Heart left ventricle (tissue), 16 donors: ENCODE measurements at regions not wholly inside any gene's neighbourhood (a gene's known extent, or its start where the extent isn't known, plus 50 kb on each side); places are given as distances from the start of the nearest gene placed in this dataset.

ENCODE experiments used
- ATAC-seq, 4 donors: fragments of 200-7000 bp; cut with Tn5 transposase; one replicate each; pipeline ENCODE4 v1.9.1; 2020 to 2022; ENCODE audit warnings: moderate library complexity in 4 of 4, mild to moderate bottlenecking in 3 of 4, moderate number of reproducible peaks in 1 of 4
- DNase-seq, 5 donors: peaks; one replicate each; pipeline ENCODE4 v3.0.0-alpha.2; 2020
- H3K27ac ChIP-seq, 12 donors: fragments of 200-600 bp; sonication (generic) in 4 of 12; one replicate each; pipeline versions ENCODE4 v1.5.0 to v1.8.0; 2016 to 2022; ENCODE audit warnings: mild to moderate bottlenecking in 2 of 12
- H3K27me3 ChIP-seq, 9 donors: fragments of 200-600 bp; sonication (generic) in 2 of 9; one replicate each; pipeline versions ENCODE4 v1.5.1 to v1.8.0; 2016 to 2022; ENCODE audit warnings: mild to moderate bottlenecking in 3 of 9
- H3K36me3 ChIP-seq, 9 donors: fragments of 200-600 bp; sonication (generic) in 2 of 9; one replicate each; pipeline versions ENCODE4 v1.5.0 to v1.8.0; 2018 to 2022; ENCODE audit warnings: mild to moderate bottlenecking in 2 of 9
- H3K4me1 ChIP-seq, 12 donors: fragments of 200-600 bp; sonication (generic) in 4 of 12; one replicate each; pipeline versions ENCODE4 v1.5.0 to v1.8.0; 2016 to 2022; ENCODE audit warnings: mild to moderate bottlenecking in 3 of 12
- H3K4me3 ChIP-seq, 12 donors: fragments of 200-600 bp; sonication (generic) in 4 of 12; one replicate each; pipeline versions ENCODE4 v1.5.0 to v1.8.0; 2017 to 2022; ENCODE audit warnings: mild to moderate bottlenecking in 9 of 12, moderate library complexity in 4 of 12
- H3K9me3 ChIP-seq, 12 donors: fragments of 200-600 bp; sonication (generic) in 4 of 12; one replicate each; pipeline versions ENCODE4 v1.5.0 to v1.8.0; 2016 to 2022; ENCODE audit warnings: mild to moderate bottlenecking in 1 of 12
- CTCF ChIP-seq, 12 donors: fragments of 200-600 bp; sonication (generic) in 4 of 12; IDR thresholded peaks; one replicate each; pipeline versions ENCODE4 v1.5.0 to v1.8.0; 2018 to 2022; ENCODE audit warnings: antibody characterized with exemption in 12 of 12, mild to moderate bottlenecking in 5 of 12
- POLR2A ChIP-seq, 2 donors: fragments of 450-650 bp; IDR thresholded peaks; one replicate each; pipeline ENCODE4 v1.6.1; 2017; ENCODE audit warnings: antibody characterized with exemption in 2 of 2, mild to moderate bottlenecking in 2 of 2, moderate library complexity in 2 of 2
- WGBS, 4 donors: extraction: QIAGEN DNeasy Blood & Tissue Kit in 2 of 4; methylation state at CpG; one replicate each; pipeline versions ENCODE4 v1.1.5 to v1.1.7; 2013 to 2018; 5-methylcytosine and 5-hydroxymethylcytosine counted together
- intact Hi-C, 10 donors: fragments of 100-400 bp; cut with DNase I; formaldehyde crosslinking; loops; one replicate each; pipeline versions ENCODE4 v1.11.1 to v1.14.2; 2022
- donor health status: ischemic (EF 13 %, LVEDD 7.1; RV severe dilation, severe dysfunction).
- donor health status: healthy with polysubstance abuse.
- donor health status: DM: no; HTN: yes; CAD: no.
- donor health status: DM: no; HTN: no; CAD: no.
- donor health status: ischemic (EF 25% LVEDD 6.9; RV normal size, moderate dysfunction).
- donor health status: ischemic (EF 25% LVEDD 5.7; RV mildly dilated, moderate dysfunction).
- donor health status: healthy.
- donor health status: DM: yes; HTN: yes; CAD: no.
- donor health status: ischemic (EF 35%, LVEDD 5.7; RV mildly dilated, moderate dysfunction).
- donor health status: nonischemic (EF 11% LVEDD 7.7; RV severe dilation, severe dysfunction).
- donor health status: DM: yes; HTN: yes; CAD: no.
- donor health status: PGD.
- donor health status: ischemic (EF 29% LVEDD 5.4; RV normal size, mild dysfunction).
- donor health status: nonischemic (EF 23%, LVEDD 6.1; RV moderate dilation, normal function).

- no peak for TF ChIP-seq POLR2A (IDR thresholded peaks at IDR 0.05)
- no peak for TF ChIP-seq CTCF (IDR thresholded peaks at IDR 0.05)
- Histone ChIP-seq H3K27ac (no peak overlapping the region), H3K4me3 (no peak overlapping the region), H3K36me3 (no peaks in the 10 kb centered on the region), H3K27me3 (peaks cover 0 to 47% (median 0%) of the 10 kb centered on the region in 9 donors), H3K9me3 (no peaks in the 10 kb centered on the region), H3K4me1 (no peaks in the 10 kb centered on the region)
- intact Hi-C loops: no loop called here
- ATAC-seq: no peak
- DNase-seq: no peak
- 54 to 63% (median 59%) methylated on average over 3 of the region's 3 CpGs for WGBS, 4 donors
Observed at GRCh38 chrX:52585892-52586291, 68.8 kb downstream of the SSX7 start.

- no peak for DNase-seq
- Histone ChIP-seq H3K27me3 (peaks cover 0 to 35% (median 0%) of the 10 kb centered on the region in 9 donors), H3K27ac (no peak overlapping the region), H3K36me3 (no peaks in the 10 kb centered on the region), H3K4me1 (no peaks in the 10 kb centered on the region), H3K9me3 (no peaks in the 10 kb centered on the region), H3K4me3 (no peak overlapping the region)
- 87 to 92% (median 89%) methylated on average over 15 of the region's 15 CpGs for WGBS, 4 donors
- no peak for ATAC-seq
- intact Hi-C loops: no loop called here
- TF ChIP-seq CTCF (IDR thresholded peaks at IDR 0.05) (no peak), POLR2A (IDR thresholded peaks at IDR 0.05) (no peak)
Observed at GRCh38 chrX:52577464-52578173, 60.8 kb upstream of the XAGE1B start.

GRCh38 chrX:52576946-52577345 lies 60.1 kb upstream of the XAGE1B start:
- TF ChIP-seq POLR2A (IDR thresholded peaks at IDR 0.05) (no peak), CTCF (IDR thresholded peaks at IDR 0.05) (no peak)
- intact Hi-C loops: no loop called here
- WGBS, 4 donors: 76 to 85% (median 82%) methylated on average over 5 to 8 of the region's 8 CpGs
- Histone ChIP-seq H3K9me3 (no peaks in the 10 kb centered on the region), H3K27ac (no peak overlapping the region), H3K36me3 (no peaks in the 10 kb centered on the region), H3K4me3 (no peak overlapping the region), H3K4me1 (no peaks in the 10 kb centered on the region), H3K27me3 (peaks cover 0 to 38% (median 0%) of the 10 kb centered on the region in 9 donors)
- DNase-seq (no peak), ATAC-seq (no peak)

- no peak for TF ChIP-seq POLR2A (IDR thresholded peaks at IDR 0.05)
- no peak for TF ChIP-seq CTCF (IDR thresholded peaks at IDR 0.05)
- peaks cover 0 to 36% (median 0%) of the 10 kb centered on the region in 9 donors for H3K27me3 ChIP-seq
- WGBS, 4 donors: 59 to 69% (median 66%) methylated on average over 5 of the region's 5 CpGs
- H3K4me3 ChIP-seq: no peak overlapping the region
- ATAC-seq (no peak), DNase-seq (no peak)
- intact Hi-C loops: no loop called here
- no peaks in the 10 kb centered on the region for H3K4me1 ChIP-seq
- H3K27ac ChIP-seq: no peak overlapping the region
- no peaks in the 10 kb centered on the region for H3K36me3 ChIP-seq
- H3K9me3 ChIP-seq: no peaks in the 10 kb centered on the region
Observed at GRCh38 chrX:52576474-52576873, 59.6 kb upstream of the XAGE1B start.
